Inflammatory macrophage treated with lipopolysaccharide for 1 hour (primary cell): ENCODE measurements at regions not wholly inside any gene's neighbourhood (a gene's known extent, or its start where the extent isn't known, plus 50 kb on each side); places are given as distances from the start of the nearest gene placed in this dataset.

Experiments
- DNase-seq, 2 donors: peaks; one replicate each; pipeline ENCODE4 v3.0.0-alpha.2; 2020 to 2022

DNA sequence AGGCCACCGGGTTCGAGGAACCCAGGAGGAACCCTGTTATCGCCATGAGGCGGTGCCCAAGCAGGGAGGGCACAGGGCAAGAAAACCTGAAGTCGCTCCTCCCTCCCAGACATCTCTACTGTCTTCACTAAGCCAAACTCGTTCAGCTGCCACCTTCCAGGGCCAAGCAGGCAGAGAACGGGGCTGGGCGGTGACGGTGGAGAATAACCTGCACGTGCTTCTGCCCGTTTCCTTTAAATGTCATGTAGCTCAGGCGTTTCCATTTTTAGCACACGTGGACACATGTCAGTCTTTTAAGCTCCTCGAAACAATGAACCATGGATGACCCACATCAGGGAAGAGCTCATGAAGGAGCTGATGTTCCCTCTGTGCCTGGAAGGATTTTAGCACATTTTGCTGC lies 124.3 kb upstream of the KLF6 start:
- no peak for DNase-seq

DNA sequence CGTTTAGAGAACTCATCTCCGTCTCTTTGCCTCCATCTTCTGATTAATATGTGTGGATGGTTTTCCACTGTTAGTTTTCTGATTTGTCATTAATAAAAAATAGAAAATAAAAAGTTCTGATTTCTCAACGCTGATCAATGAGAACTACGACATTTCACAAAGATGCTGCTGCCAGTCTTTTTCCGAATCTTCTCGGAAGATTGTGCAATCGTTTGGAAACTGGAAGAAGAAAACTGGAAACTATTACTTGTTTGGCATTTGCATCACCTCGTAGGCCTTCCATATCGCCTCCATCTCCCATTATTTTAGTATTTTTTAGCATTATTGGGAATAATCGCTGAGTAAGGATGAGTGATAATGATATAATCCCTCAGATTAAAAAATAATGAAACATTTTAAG lies 123.2 kb upstream of the KLF6 start:
- no peak for DNase-seq

DNA sequence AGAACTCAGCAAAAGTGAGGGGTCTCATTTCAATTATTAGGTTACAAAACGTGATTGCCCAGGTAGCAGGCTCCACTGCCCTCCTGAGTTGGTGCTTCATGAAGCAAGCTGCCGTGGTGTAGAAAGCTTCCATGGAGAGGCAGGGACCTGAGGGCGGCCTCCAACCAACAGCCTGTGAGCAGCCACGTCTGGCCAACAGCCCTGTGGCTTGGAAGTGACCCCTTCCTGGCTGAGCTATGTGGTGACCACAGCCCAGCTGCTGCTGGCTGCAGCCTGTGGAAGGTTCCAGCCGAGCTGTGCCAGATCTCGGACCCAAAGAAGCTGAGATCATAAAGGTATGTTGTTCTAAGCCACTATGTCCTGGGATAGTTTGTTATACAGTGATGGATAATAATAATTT lies 122.5 kb upstream of the KLF6 start:
- DNase-seq, result no peak

DNA sequence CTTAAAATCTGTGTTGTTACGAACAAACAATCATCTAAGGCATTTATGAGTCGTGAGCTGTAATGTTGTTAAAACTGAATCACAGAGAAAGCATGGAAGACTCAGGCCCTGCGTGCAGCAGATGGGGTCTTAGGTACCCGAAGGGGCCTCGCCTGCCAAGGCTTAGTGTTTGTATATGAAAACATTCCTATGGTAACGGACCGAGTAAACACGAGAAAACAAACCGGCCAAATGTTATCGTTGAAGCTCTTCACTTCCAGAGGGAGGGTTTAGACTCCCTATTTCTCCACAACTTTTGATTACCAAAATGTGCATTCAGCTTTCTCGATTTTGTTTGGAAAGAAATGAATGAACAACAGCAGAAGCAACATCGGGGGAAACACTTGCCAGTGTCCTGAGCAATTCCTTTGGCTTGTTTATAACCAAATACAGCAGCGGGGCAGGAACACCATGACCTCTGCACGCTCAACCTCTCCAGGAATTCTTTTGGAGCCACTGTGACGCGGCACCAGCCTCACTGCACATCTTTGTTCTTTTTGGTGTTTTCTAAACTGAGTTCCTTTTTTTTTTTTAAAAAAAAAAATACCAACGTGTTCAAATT lies 121.6 kb upstream of the KLF6 start:
- DNase-seq, result no peak

DNA sequence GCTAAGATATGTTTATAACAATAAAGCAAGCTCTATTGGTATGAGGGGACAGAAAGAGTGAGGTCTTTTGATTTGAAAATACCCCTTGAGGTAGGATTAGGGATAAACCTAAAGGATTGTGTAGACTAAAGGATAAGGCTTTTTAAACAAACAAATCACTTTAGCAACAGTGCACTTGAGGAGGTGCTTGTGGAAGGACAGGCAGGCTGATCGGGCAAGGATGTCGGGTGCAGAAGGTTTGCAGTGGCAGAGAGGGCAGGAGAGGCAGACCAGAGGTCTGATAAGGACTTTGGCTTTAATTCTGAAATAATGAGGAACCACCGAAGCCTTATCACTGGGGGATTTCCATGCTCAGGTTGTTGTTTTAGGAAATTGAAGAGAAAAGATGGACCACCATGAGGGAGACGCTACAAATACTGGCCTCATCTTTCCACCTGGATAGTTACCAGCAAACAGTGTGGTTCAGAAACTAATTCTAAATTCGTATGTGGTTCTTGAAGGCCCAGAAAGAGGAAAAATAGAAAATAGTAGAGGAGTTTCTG lies 119.5 kb upstream of the KLF6 start:
- DNase-seq, result no peak

DNA sequence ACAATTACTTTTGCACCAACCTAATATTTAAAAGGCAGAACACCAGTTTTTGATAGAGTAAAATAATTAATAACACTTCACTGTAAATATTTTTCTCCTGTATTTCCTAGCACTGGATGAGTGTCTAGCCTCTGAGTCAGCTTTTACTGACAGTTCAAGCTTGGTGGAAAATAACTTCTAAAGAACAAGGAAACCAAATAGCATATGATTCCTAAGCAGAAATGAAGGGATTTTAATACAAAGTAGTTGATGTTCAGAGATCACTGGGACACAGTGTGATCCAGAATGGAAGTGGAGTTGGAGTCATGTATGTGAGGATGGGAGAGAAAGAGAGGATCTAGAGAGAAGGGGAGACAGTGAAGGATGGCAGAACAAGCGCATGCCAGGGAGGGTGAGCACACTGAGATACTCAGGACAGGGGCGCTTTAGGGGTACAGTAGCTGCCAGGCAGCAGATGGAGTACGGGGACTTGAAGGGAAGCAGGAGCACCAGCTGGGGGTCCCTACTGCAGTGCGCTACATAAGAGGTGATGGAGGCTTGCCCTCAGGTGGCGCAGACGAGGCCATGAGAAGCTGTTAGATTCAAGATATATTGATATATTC lies 117.9 kb upstream of the KLF6 start:
- no peak for DNase-seq

DNA sequence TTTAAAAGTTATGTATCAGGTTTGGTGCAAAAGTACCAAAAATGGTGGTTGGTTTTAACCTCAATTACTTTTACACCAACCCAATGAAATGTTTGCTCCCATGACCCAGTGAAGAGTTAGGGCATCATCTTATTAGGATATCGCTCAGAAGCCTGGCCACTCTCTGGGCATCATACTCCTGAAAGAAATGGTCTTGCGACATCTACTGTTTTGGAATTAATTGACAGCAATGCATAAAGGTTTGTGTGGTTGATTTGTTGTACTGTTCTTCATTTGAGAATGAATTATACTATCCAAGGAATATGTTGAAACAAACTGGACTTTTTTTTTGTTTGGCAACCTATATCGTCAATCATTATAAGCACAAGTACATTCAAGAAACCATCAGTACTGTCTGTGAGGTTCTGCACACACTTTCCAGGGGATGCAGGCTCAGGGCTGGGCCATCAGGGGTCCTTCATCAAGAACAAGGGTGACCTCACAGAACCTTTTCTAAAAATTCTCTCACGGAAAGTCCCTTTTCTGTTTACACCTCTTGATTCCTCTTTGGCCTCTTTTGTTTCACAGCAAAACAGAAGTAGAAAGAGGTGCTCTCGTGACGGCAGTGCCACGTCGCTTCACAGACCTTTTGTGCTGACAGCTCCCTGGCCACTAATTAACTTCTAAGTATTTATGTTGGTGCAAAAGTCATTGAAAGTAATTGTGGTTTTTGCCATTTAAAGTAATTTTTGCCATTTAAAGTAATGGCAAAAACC lies 117.2 kb upstream of the KLF6 start:
- peak; percentile 33 to 73 for DNase-seq

DNA sequence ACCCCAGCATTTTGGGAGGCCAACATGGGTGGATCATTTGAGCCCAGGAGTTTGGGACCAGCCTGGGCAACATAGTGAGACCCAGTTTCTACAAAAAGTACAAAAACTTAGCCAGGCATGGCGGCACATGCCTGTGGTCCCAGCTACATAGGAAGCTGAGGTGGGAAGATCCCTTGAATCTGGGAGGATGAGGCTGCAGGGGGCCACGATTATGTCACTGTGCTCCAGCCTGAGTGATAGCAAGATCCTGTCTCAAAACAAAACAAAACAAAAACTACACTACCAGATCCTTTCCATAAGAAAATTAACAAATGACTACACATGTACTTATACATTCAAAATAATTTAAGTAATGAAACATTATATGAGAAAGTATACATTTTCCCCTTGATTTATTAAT lies 116.4 kb upstream of the KLF6 start:
- DNase-seq, result no peak

DNA sequence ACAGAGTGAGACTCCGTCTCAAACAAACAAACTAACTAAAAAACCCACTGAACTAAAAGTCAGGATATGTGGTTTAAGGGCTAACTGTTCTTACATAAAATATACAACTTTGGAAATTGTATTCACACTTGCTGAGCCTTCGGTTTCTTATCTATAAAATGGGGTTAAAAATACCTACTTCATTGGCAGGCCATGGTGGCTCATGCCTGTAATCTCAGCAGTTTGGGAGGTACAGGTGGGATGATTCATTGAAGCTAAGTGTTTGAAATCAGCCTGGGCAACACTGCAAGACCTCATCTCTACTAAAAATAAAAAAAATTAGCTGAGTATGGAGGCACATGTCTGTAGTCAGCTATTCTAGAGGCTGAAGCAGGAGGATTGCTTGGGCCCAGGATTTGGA lies 115.4 kb upstream of the KLF6 start:
- no peak for DNase-seq

DNA sequence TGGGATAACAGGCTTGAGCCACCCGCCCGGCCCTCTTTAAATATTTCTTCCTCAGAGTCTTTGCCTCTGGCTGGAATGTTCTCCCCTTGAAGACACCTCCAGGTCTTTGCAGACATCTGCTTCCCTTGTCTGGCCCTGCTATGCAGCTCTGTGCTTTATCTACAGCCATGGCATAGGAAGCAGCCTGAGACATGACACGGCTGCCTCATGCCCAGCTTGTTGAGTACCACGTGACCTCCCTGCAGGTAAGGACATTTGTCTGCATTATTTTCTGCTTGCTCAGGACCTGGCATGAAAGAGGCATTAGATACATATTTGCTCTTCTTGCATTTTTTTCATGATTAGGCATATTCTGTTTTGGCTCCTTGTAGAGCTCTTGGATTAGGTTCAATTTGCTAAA lies 113.8 kb upstream of the KLF6 start:
- no peak for DNase-seq

DNA sequence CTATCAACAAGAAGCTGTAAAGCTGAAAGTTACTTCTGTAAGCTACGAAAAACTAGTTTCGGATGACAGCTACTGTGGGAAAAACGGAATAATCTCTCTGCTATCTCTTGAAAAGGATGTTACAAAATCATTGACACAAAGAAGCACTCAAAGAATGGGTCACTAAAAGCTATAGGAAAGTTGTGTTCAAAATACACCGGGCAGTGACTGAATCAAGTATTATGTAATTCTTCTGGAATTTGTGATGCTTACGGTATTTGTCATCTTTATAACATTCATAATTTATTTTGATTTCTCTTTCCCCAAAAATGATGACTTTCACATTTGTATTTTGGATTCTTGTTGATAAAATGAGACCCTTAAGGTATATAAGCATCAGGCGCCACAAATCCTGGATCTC lies 112.1 kb upstream of the KLF6 start:
- no peak for DNase-seq

DNA sequence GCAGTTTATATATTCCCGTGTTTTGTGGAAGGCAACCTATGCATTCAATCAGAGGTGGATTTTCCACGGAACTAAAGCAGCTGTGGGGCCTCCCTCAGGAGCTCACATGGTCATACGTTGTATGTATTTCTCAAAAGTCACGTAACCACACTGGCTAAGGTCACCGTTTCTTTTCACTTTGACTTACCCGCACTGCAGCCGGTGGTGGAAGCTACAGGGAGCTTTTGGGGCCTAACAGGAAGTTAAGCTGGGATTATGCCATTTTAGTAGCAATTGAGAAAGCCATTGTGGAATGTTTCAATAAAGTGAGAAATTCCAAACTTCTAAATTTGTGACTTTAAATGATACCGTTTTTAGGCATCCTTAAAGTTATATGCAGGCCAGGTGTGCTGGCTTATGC lies 111.2 kb upstream of the KLF6 start:
- peak; percentile 59 to 82 for DNase-seq

DNA sequence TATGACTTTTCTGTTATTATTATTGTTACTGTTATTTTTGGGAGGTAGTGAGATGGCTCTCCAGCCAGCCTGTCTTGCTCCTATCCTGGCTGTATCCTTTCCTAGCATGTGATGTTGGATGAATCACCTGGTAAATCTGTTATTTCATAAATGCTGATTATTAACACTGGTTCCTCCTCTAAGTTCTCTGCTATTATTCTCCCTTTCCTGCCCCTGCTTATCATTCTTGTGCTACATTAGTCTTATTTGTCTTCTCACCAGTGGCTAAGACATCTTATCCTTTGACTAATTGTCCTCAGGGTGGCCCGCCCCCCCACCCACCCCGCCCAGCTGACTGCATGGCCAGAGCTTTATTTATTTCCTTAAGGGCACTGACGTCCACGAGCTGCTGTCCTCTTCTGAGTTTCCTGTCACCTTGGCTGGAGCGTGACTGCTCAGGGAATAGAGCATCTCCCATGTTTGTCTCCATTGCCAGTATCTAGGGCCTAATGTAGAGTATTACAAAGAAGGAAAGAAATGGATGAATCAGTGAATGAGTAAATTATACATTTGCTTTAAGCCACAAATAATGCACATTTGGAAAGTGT lies 110.1 kb upstream of the KLF6 start:
- peak; percentile 54 to 79 for DNase-seq

DNA sequence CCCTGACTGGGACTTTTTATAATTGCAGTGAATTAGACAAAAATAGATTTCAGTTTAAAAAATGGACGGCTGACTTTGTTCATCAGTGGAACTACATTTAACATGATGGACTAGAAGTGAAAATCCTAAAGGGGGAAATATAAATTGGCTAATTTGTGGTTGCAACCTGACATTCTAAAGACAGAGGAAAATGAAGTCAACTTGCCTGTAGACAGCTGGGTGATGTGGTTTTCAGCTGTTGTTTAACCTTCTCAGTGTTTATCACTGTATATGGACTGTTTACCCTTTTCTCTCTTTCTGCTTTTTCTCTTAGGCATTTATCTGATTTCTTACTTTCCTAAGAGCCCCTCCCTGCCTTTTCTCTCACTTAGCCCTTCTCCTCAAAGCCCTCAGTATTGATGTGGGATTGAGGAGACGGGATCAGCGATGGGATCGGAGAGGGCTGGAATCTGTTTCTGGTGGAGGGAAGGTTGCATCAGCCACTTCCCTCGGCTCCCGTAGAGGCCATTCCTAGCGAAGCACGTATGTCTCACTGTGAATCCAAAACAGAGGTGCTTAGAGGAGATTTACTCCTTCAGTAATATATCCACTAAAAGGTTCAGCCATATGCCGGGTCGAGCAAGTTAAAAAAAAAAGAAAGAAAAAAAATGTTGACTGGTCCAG lies 109.0 kb upstream of the KLF6 start:
- peak; percentile 74 to 81 for DNase-seq

DNA sequence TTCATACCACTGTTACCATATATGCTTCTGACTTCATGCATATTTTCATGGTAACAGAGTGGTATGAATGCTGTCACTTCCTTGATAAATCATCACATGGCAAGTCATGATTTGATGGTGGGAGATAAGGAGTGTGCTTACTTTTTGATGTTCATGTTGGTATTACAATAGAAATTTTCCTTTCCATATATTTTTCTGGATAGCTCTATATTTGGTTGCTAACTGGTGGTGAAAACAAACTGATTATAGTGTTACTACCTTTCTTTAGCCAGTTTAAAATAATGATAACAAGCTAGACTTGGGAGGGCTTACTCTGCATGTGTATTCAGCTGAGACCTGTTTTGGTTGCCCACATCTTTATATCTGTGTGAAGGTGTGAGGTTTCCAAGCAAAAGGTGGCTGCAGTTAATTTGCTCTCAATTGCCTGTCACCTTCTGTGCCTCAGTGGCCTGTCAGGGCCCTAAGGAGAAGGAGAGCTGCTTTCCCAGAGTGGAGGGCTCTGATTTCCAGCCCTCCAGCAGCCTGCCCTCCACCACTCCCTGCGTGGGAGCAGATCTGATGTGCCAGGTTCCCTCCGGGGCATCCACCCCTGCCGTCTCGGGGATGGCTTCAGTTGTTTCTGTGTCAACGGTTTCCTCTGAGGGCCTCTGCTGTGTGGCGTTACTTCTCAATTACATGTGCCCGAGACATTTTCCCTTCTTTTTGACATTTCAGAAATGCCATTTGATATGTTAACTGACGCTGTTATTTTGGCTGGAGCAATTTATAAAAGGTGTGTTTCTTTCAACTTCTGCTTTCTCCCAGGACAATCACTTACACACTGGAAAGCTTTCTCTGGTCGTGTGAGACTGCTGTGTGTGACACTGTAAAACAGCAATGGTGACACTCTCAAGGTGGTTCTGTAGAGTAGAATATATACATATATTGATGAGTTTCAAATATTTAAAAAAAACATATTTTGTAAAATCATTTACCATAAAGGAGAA lies 107.7 kb upstream of the KLF6 start:
- DNase-seq, result peak in 1 of 2 donors; percentile 53

DNA sequence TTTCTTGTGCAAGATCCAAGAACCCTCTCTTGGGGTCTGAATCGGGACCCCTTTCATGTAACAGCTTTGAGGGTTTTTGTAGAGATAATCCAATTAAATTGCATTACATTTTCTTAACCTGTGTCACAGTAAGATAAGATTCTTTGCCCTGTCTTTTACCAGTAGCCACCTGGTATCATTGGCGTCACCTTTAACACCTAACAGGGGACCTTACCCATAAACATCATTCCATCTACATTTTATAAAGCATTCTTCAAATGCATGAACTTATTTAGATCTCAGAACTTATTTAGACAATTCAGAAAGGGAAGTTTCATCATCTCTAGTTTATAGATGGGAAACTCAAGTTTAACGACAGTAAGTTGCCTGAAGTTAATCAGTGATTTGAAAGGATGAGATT lies 106.4 kb upstream of the KLF6 start:
- no peak for DNase-seq

DNA sequence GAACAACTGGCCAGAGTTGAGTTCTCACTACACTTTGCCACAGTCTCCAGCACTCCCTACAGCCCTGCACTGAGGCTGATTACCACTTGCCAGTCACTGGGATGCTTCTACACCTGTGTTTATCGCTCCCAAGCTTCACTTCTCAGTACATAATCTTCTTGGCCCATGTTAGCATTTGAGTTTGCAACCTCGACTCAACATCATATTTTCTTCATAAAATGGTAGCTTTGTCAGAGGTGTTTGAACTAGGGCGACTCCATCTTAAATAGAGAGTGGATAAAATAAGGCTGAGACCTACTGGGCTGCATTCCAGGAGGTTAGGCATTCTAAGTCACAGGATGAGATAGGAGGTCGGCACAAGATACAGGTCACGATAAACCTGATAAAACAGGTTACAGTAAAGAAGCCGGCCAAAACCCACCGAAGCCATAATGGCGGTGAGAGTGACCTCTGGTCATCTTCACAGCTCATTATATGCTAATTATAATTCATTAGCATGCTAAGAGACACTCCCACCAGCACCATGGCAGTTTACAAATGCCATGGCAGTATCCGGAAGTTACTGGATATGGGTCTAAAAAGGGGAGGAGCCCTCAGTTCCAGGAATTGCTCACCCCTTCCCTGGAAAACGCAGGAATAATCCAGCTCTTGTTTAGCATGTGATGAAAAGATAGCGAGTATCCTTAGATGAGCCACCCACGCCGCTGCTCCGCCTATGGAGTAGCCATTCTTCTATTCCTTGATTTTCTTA lies 105.8 kb upstream of the KLF6 start:
- no peak for DNase-seq

DNA sequence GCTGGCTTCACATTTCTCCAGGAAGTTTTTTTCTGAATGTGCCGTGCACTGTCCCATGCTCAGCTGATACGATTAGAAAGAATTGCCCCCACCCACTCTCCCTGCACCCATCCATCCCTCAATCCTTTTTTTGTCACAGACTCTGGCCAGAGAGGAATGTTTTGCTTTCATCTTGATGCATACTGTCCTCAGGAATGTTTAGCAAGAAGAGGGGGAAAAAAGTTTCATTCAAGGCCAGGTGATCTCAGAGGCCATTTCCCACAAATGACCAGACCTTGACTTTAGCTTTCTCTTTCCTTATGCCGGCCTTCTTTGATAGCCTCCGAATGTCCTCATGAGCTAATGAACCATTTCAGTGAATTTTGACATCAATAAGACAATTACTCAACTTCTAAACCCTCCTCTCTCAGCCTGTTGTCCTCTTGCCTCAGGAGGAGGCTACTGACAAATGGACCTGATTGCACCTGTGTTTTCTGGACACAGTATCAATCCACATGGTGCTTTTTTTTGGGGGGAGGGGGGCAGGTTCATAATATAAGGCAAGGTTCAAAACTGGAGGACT lies 105.0 kb upstream of the KLF6 start:
- DNase-seq, result peak; percentile 42 to 64

DNA sequence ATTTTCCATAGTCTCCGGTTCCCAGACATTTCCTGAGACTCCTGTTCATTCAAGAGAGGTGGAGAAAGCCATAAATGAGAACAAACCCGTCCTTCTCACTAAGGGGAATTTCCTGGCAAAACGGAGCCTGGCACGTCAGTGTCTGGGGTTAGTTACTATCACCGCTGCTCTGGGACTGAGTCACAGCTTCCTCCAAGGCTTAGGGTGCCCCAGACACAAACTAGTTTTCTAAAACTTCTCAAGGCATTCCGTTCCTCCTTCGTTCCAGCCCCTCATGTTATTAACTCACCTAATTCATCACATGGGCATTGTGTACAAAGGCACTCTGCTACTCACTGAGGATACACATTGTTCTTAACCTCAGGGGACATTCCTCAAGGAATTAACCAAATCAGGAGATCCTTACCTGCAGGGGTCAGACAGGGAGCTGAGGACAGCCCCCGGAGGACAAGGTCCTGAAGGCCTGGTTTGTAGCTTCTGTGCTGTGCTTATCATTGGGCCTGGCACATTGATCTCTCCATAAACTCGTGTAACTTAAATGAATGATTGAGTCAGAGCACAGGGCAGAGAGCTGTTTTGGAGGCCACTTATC lies 103.0 kb upstream of the KLF6 start:
- peak; percentile 84 to 91 for DNase-seq

DNA sequence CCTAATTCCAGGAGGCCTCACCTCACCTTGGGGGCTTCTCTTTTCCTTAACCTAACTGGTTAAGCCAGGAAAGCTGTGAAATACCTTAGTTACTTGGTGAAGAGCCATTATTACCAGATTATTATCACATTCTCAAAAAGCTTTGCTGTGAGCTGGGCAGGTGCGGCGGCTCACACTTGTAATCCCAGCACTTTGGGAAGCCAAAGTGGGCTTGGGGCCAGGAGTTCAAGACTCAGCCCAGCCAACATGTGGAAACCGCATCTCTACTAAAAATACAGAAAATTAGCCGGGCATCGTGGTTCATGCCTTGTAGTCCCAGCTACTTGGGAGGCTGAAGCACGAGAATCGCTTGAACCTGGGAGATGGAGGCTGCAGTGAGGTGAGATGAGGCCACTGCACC lies 102.4 kb upstream of the KLF6 start:
- DNase-seq, result no peak
